Ishikawa (cell line): ENCODE measurements at regions not wholly inside any gene's neighbourhood (a gene's known extent, or its start where the extent isn't known, plus 50 kb on each side); places are given as distances from the start of the nearest gene placed in this dataset.

Experiments
- CEBPB ChIP-seq: IDR thresholded peaks from 2 replicates; pipeline ENCODE4 v1.6.1; 2012
- CREB1 ChIP-seq: IDR thresholded peaks from 2 replicates; pipeline ENCODE4 v1.6.1; 2012; ENCODE audit warnings: low read depth
- EGR1 ChIP-seq: IDR thresholded peaks from 2 replicates; pipeline ENCODE4 v1.6.1; 2012
- EP300 ChIP-seq: IDR thresholded peaks from 2 replicates; pipeline ENCODE4 v1.6.1; 2012; ENCODE audit warnings: borderline replicate concordance
- FOXM1 ChIP-seq: IDR thresholded peaks from 2 replicates; pipeline ENCODE4 v1.6.1; 2012; ENCODE audit warnings: low read depth, borderline replicate concordance
- MAX ChIP-seq: IDR thresholded peaks from 2 replicates; pipeline ENCODE4 v1.6.1; 2012
- NFIC ChIP-seq: IDR thresholded peaks from 2 replicates; pipeline ENCODE4 v1.6.1; 2012
- RAD21 ChIP-seq: IDR thresholded peaks from 2 replicates; pipeline ENCODE4 v1.6.1; 2012; ENCODE audit warnings: low read depth
- TAF1 ChIP-seq: IDR thresholded peaks from 2 replicates; pipeline ENCODE4 v1.6.1; 2012; ENCODE audit warnings: low read depth, mild to moderate bottlenecking
- TCF12 ChIP-seq: IDR thresholded peaks from 2 replicates; pipeline ENCODE4 v1.6.1; 2012; ENCODE audit warnings: low read depth
- TEAD4 ChIP-seq: IDR thresholded peaks from 2 replicates; pipeline ENCODE4 v1.6.1; 2012
- USF1 ChIP-seq: IDR thresholded peaks from 2 replicates; pipeline ENCODE4 v1.6.1; 2012
- YY1 ChIP-seq: IDR thresholded peaks from 2 replicates; pipeline ENCODE4 v1.6.1; 2012; ENCODE audit warnings: low read depth
- ZBTB7A ChIP-seq: IDR thresholded peaks from 2 replicates; pipeline ENCODE4 v1.6.1; 2012; ENCODE audit warnings: low read depth
- TF ChIP-seq, protein P1 (sequence below): IDR thresholded peaks from 2 replicates; pipeline ENCODE4 v1.6.1; 2012; ENCODE audit warnings: low read depth, mild to moderate bottlenecking

DNA sequence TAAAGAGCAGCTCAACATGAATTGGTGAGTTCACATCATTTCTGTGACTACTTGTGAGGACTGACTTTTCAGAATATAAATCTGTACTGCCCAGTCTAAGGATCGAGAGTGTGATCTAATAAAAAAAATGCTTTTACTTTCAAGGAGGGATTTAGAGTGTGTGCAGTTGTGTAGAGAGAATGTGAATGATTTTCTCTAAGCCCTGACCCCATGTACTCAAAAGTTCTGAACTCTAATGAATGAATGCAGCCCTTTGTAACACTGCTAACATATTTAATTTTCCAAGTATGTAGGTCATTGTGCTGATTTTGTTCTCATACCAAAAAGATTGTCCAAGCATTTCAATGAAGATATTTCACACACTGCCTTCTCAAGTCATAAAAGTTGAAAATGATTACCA lies 92.5 kb upstream of the STOX2 start:
- TF ChIP-seq TAF1 (no peak), NFIC (no peak), MAX (no peak), FOXM1 (no peak), TEAD4 (no peak), TCF12 (no peak), CREB1 (no peak), USF1 (no peak), EGR1 (no peak), YY1 (no peak)
- TF ChIP-seq, protein P1, sequence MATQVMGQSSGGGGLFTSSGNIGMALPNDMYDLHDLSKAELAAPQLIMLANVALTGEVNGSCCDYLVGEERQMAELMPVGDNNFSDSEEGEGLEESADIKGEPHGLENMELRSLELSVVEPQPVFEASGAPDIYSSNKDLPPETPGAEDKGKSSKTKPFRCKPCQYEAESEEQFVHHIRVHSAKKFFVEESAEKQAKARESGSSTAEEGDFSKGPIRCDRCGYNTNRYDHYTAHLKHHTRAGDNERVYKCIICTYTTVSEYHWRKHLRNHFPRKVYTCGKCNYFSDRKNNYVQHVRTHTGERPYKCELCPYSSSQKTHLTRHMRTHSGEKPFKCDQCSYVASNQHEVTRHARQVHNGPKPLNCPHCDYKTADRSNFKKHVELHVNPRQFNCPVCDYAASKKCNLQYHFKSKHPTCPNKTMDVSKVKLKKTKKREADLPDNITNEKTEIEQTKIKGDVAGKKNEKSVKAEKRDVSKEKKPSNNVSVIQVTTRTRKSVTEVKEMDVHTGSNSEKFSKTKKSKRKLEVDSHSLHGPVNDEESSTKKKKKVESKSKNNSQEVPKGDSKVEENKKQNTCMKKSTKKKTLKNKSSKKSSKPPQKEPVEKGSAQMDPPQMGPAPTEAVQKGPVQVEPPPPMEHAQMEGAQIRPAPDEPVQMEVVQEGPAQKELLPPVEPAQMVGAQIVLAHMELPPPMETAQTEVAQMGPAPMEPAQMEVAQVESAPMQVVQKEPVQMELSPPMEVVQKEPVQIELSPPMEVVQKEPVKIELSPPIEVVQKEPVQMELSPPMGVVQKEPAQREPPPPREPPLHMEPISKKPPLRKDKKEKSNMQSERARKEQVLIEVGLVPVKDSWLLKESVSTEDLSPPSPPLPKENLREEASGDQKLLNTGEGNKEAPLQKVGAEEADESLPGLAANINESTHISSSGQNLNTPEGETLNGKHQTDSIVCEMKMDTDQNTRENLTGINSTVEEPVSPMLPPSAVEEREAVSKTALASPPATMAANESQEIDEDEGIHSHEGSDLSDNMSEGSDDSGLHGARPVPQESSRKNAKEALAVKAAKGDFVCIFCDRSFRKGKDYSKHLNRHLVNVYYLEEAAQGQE, result no peak

- TF ChIP-seq, protein P1, result no peak
- no peak for TF ChIP-seq MAX
- no peak for TF ChIP-seq FOXM1
- no peak for TF ChIP-seq EGR1
- no peak for TF ChIP-seq TAF1
- TF ChIP-seq NFIC, result peak; percentile 44; the same call in 1 of the 2 replicates
- TF ChIP-seq YY1, result no peak
- peak; percentile 10; the same call in 1 of the 2 replicates for TF ChIP-seq CEBPB
These were observed 90.6 kb upstream of the STOX2 start for GRCh38 chr4:183814461-183814860.

DNA sequence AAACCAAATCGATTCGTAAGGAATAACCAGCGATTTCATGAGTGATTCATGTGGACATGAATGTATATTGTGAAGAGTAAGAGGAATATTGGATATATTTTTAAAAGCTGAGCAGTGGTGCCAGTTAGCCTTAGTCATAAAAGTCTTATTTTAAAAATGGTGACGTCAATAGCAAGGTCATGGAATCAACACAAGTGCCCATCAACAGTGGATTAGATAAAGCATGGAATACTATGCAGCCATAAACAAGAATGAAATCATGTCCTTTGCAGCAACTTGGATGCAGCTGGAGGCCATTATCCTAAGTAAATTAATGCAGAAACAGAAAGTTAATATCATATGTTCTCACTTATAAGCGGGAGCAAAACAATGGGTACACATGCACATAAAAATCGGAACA lies 89.0 kb upstream of the STOX2 start:
- no peak for TF ChIP-seq TAF1
- no peak for TF ChIP-seq TCF12
- no peak for TF ChIP-seq EP300
- TF ChIP-seq USF1, result no peak
- no peak for TF ChIP-seq NFIC
- TF ChIP-seq ZBTB7A, result no peak

- TF ChIP-seq EGR1, result no peak
- TF ChIP-seq CREB1, result peak; percentile 71
- peak; percentile 36 for TF ChIP-seq RAD21
- peak; percentile 91 for TF ChIP-seq FOXM1
- peak; percentile 82 for TF ChIP-seq MAX
- TF ChIP-seq USF1, result peak; percentile 26
- TF ChIP-seq NFIC, result peak; percentile 84
- TF ChIP-seq, protein P1, result no peak
- no peak for TF ChIP-seq TAF1
- peak; percentile 97 for TF ChIP-seq TEAD4
- peak; percentile 68 for TF ChIP-seq YY1
- peak; percentile 96 for TF ChIP-seq TCF12
- peak; percentile 69 for TF ChIP-seq CEBPB
- TF ChIP-seq EP300, result peak; percentile 96
- 0 out of 2 replicates have a peak, but pooled peaks have one; percentile 57 for TF ChIP-seq ZBTB7A
These were observed 88.1 kb upstream of the STOX2 start for GRCh38 chr4:183816882-183817509.
